GM12874 (cell line): ENCODE measurements at regions not wholly inside any gene's neighbourhood (a gene's known extent, or its start where the extent isn't known, plus 50 kb on each side); places are given as distances from the start of the nearest gene placed in this dataset.

Experiments used
- TF ChIP-seq, protein P1 (sequence below): IDR thresholded peaks from 2 replicates; pipeline ENCODE4 v1.5.1; 2011; ENCODE audit warnings: low read depth, mild to moderate bottlenecking, control low read depth, low read length, moderate library complexity; ENCODE audit not compliant: insufficient read depth

DNA sequence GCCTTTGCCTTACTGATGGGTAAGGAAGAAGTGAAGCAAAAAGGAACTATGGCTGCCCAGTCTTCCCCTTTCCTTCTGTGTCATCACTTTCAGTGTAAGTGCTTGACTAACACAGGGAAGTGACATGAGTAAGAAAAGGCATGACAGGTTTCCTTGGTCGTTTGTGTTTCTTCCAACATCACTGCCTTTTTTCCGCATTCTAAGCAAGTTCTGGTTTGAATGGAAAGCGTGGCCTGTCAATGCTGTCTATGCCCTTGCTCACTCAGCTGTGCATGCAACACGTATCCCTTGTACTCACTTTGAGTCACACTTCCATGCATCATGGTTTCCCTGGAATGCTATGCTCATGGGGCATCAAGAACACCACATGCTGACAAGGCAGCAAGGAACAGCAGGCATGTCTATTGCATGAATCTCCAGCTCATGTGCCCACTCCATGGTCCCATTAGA is 111.8 kb downstream of the OAT start:
- TF ChIP-seq, protein P1, sequence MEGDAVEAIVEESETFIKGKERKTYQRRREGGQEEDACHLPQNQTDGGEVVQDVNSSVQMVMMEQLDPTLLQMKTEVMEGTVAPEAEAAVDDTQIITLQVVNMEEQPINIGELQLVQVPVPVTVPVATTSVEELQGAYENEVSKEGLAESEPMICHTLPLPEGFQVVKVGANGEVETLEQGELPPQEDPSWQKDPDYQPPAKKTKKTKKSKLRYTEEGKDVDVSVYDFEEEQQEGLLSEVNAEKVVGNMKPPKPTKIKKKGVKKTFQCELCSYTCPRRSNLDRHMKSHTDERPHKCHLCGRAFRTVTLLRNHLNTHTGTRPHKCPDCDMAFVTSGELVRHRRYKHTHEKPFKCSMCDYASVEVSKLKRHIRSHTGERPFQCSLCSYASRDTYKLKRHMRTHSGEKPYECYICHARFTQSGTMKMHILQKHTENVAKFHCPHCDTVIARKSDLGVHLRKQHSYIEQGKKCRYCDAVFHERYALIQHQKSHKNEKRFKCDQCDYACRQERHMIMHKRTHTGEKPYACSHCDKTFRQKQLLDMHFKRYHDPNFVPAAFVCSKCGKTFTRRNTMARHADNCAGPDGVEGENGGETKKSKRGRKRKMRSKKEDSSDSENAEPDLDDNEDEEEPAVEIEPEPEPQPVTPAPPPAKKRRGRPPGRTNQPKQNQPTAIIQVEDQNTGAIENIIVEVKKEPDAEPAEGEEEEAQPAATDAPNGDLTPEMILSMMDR: no peak

DNA sequence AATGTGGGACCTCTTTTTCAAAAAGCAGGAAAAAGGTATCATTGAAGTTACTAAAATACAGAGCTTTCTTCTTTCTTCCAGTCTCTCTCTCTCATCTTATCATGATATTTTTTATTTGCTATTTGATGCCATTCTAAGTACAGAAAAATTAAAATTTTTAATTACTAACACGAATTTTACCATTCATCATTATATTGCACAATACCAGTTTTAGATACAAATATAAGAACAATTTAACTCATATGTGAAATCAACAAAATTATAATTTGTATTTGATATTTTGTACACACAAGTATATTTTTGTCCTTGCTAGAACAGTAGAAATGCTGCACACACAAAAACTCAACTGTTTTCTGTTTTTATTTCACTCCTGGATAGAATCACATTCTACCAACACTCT is 112.2 kb downstream of the OAT start:
- TF ChIP-seq, protein P1: no peak

DNA sequence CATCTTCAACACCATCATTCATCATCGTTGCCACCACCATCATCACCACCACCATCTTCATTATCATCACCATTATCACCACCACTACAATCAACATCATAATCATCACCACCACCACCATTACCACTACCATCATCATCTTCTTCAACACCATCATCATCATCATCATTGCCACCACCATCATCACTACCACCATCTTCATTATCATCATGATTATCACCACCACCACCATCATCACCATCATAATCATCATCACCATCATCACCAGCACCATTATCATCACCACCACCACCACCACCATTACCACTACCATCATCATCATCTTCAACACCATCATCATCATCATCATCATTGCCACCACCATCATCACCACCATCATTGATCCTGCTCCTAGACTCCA is 112.7 kb downstream of the OAT start:
- TF ChIP-seq, protein P1: no peak

DNA sequence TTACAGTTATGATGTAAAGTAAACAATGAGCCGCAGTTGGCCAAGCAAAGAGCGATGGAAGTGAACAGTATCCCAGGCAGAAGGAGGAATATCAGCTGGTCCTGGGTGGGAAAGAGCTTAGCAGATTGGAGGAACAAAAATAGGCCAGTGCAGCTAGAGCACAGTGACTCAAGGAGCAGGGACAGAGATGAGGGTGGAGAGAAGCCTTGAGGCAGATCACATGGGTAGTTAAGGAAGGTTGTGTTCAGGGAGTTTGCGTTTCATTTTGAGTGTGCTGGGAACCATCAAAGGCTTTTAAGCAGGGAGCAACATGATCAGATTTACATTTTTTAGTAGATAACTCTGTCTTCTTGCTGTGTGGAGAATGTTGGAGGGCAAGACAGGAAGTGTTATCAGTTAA is 113.6 kb downstream of the OAT start:
- TF ChIP-seq, protein P1: no peak

DNA sequence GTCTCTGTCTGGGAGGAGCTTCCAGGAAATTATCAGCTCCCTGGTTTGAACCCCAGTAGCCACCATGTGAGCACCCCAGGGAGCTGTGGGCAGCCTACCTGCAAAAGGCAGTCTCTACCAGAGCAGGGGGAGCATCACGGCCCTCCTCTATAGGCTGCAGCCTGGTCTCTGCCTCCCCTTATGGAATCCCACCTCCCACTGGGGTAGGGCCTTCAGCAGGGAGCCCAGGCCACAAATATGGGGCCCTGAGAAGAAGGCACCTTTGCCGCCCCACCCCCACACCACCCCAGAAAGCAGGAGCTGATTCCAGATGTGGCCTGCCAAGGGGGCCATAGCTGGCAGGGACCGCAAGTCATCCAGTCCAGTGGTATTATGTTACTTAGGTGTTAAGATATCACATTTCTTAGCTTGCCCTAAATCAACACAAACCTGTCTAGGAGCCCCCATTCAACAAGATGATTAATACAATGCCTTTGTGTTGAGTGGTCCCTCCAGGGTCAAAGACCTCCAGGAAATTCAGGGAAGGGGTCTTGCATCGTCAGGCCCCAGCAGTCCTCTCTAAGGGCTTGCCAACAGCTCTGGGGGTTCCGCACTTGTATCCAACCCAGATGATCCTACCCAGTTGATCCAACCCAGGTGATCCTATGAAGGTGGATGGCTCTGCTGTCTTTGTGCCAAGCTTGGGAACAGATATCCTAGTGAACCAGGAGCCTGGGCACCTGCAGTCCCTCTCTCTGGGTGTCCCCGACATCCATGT is 114.9 kb downstream of the OAT start:
- TF ChIP-seq, protein P1: no peak

DNA sequence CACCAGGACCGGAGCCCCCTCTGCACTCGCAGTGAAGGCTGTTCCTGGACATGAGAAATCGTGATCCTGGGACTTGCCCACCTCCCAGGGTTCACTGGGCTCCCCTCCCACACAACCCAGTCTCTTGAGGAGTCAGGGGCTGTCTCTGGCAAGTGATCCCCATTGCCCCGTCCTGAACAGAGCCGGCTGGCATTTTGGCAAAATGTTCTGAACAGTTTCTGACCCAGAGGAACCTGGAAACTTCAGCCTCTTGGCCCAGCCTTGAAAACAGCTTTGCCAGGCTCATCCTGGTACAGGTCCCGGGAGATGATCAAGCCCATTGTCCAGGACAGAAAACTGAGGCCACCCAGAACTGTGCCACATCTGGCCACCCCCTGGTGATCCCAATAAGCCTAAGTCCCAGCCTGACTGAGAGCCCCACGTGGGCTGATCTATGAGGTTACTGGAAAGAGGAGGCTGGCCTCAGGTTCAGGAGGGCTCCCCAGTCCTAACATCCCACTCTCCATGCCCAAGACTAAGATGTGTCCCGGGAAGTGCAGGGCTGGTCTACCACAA is 115.7 kb downstream of the OAT start:
- TF ChIP-seq, protein P1: no peak

DNA sequence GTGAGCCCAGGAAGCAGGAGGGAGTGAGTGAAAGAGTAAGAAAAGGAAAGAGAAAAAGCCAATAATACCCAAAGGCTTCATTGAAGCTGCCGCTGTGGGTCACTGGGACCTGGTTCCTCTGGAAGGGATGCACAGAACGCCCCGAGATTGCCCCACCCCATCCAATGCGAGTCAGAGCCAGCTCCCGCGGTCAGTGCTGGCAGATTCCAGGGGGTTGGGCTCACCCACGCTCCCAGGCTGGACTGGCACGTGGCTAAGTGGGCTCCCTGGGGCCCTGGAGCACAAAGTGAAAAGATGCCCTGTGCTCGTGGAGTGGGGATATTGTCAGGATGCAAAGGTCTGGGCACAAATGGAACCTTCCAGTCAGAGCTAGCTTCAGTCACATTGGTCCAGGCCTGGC is 117.0 kb downstream of the OAT start:
- TF ChIP-seq, protein P1: no peak
